Vagina (tissue), 2 donors: ENCODE measurements at regions not wholly inside any gene's neighbourhood (a gene's known extent, or its start where the extent isn't known, plus 50 kb on each side); places are given as distances from the start of the nearest gene placed in this dataset.

Experiments
- DNase-seq, 2 donors: peaks; one replicate each; pipeline ENCODE4 v3.0.0-alpha.2; 2017; ENCODE audit errors: extremely low spot score in 2 of 2
- H3K27ac ChIP-seq: fragments of 200-600 bp; sonication (generic); one replicate; pipeline ENCODE4 v1.5.1; 2019
- H3K27me3 ChIP-seq: fragments of 200-600 bp; sonication (generic); one replicate; pipeline ENCODE4 v1.5.1; 2019
- H3K36me3 ChIP-seq, 2 donors: fragments of 200-600 bp; sonication (generic); one replicate each; pipeline ENCODE4 v1.5.1; 2017 to 2019
- H3K4me1 ChIP-seq: fragments of 200-600 bp; sonication (generic); one replicate; pipeline ENCODE4 v1.5.1; 2019
- H3K4me3 ChIP-seq, 2 donors: fragments of 200-600 bp; sonication (generic); 1 replicate in 1 of 2; 2 replicates in 1 of 2; pipeline ENCODE4 v1.5.1; 2016 to 2019
- H3K9me3 ChIP-seq: fragments of 200-600 bp; sonication (generic); one replicate; pipeline ENCODE4 v1.5.1; 2019
- POLR2A ChIP-seq, 2 donors: fragments of 450-650 bp; IDR thresholded peaks; one replicate each; pipeline ENCODE4 v1.6.1; 2017; ENCODE audit warnings: antibody characterized with exemption in 2 of 2, mild to moderate bottlenecking in 2 of 2, moderate library complexity in 2 of 2
- POLR2AphosphoS5 ChIP-seq, 2 donors: sonication (generic); formaldehyde crosslinking; IDR thresholded peaks; one replicate each; pipeline ENCODE4 v1.9.0; 2017; ENCODE audit warnings: antibody characterized with exemption in 2 of 2, mild to moderate bottlenecking in 2 of 2, low read depth in 1 of 2; ENCODE audit not compliant: insufficient read depth in 1 of 2
- intact Hi-C: fragments of 100-400 bp; cut with DNase I; formaldehyde crosslinking; loops from one replicate; pipeline ENCODE4 v1.15.1; 2023
- TF ChIP-seq, protein P1 (sequence below), 3 experiments: fragments of 450-650 bp in 2 of 3; fragments of 200-600 bp in 1 of 3; sonication (generic) in 1 of 3; IDR thresholded peaks; one replicate each; pipeline ENCODE4 v1.5.1; 2017 to 2019; ENCODE audit warnings: antibody characterized with exemption in 3 of 3, mild to moderate bottlenecking in 2 of 3, moderate library complexity in 2 of 3

DNA sequence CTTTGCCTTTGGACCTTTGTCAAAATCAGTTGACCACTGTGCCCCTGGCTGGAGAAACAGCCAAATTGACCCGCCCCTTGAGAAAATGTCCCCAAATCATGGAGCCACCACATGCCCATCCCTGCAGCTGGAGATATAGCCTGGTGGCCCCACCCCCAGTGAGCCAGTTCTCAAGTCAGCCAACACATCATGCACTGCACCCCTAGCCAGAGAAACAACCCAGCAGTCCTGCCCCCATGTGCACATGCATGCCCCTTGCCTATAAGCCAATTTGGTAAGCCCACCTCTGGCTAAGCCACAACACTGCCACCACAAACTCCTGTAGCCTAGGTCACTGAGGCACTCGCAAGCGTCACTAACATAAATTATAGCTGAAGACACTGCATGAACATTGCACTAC is 174.2 kb upstream of the ECI2 start:
- H3K27ac ChIP-seq: no peak overlapping the region
- H3K4me1 ChIP-seq: no peaks in the 10 kb centered on the region
- TF ChIP-seq POLR2A (IDR thresholded peaks at IDR 0.05) (no peak), POLR2AphosphoS5 (IDR thresholded peaks at IDR 0.05; ENCODE audit: insufficient read depth in 1 of 2, low read depth in 1 of 2) (no peak)
- TF ChIP-seq, protein P1, sequence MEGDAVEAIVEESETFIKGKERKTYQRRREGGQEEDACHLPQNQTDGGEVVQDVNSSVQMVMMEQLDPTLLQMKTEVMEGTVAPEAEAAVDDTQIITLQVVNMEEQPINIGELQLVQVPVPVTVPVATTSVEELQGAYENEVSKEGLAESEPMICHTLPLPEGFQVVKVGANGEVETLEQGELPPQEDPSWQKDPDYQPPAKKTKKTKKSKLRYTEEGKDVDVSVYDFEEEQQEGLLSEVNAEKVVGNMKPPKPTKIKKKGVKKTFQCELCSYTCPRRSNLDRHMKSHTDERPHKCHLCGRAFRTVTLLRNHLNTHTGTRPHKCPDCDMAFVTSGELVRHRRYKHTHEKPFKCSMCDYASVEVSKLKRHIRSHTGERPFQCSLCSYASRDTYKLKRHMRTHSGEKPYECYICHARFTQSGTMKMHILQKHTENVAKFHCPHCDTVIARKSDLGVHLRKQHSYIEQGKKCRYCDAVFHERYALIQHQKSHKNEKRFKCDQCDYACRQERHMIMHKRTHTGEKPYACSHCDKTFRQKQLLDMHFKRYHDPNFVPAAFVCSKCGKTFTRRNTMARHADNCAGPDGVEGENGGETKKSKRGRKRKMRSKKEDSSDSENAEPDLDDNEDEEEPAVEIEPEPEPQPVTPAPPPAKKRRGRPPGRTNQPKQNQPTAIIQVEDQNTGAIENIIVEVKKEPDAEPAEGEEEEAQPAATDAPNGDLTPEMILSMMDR (IDR thresholded peaks at IDR 0.05): no peak
- H3K27me3 ChIP-seq: no peaks in the 10 kb centered on the region
- intact Hi-C loops: no loop called here
- no peaks in the 10 kb centered on the region for H3K36me3 ChIP-seq
- H3K9me3 ChIP-seq: peaks cover 3% of the 10 kb centered on the region
- no peak overlapping the region for H3K4me3 ChIP-seq
- DNase-seq: no peak

- no peaks in the 10 kb centered on the region for H3K36me3 ChIP-seq
- intact Hi-C loops: loop anchor here (1.0 kb wide), 1 partner anchor 9 kb away; no protein-coding TSS in a partner anchor
- H3K4me1 ChIP-seq: no peaks in the 10 kb centered on the region
- TF ChIP-seq POLR2AphosphoS5 (IDR thresholded peaks at IDR 0.05; ENCODE audit: insufficient read depth in 1 of 2, low read depth in 1 of 2): no peak
- TF ChIP-seq POLR2A (IDR thresholded peaks at IDR 0.05): no peak
- TF ChIP-seq, protein P1 (IDR thresholded peaks at IDR 0.05): no peak
- H3K27me3 ChIP-seq: no peaks in the 10 kb centered on the region
- peaks cover 3% of the 10 kb centered on the region for H3K9me3 ChIP-seq
- DNase-seq: no peak
- no peak overlapping the region for H3K4me3 ChIP-seq
- no peak overlapping the region for H3K27ac ChIP-seq
These were observed 173.0 kb upstream of the ECI2 start for GRCh38 chr6:4308364-4308763.

DNA sequence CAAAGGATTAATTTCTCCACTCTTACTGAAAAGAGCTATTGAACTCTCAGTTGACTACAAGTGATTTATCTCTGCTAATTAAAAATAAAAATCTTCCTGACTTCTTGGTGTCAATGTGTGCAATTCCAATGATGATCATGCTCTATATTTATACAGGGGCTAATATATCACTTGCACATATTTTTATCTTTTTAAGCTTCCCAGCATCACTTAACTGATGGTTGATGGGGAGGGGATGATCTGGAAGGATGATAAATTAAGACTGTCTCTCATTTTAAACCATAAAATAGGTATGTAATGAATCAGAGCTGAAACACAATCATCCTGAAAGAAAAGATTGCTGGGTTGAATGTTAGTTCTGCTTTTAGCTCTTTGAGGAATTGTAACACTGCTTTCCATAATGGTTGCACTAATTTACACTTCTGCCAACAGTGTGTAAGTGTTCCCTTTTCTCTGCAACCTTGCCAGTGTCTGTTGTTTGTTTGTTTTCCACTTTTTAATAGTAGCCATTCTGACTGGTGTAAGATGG is 169.6 kb upstream of the ECI2 start:
- no peak for DNase-seq
- no peaks in the 10 kb centered on the region for H3K36me3 ChIP-seq
- H3K9me3 ChIP-seq: no peaks in the 10 kb centered on the region
- intact Hi-C loops: no loop called here
- H3K4me1 ChIP-seq: no peaks in the 10 kb centered on the region
- no peak overlapping the region for H3K4me3 ChIP-seq
- no peaks in the 10 kb centered on the region for H3K27me3 ChIP-seq
- TF ChIP-seq POLR2AphosphoS5 (IDR thresholded peaks at IDR 0.05; ENCODE audit: insufficient read depth in 1 of 2, low read depth in 1 of 2) (no peak), POLR2A (IDR thresholded peaks at IDR 0.05) (no peak)
- TF ChIP-seq, protein P1 (IDR thresholded peaks at IDR 0.05): no peak
- H3K27ac ChIP-seq: no peak overlapping the region

DNA sequence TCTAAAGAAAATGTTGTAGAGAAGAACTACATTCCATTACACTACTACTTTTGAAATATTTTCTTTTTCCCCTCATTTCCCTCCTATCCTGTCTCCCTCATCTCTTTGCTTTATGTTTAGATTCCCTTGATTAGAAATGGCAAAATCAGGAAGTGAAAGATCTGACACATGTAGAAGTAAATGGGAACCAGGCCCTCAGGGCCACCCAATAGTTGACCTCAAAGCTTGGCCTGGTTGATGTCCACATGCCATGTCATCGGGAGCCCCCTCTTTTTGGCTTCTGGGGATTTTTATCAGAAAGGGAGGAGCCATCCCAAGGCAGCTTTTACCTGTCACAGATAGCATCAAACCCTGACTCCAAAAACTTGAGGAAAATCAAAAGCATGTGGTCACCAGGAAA is 168.3 kb upstream of the ECI2 start:
- intact Hi-C loops: no loop called here

DNA sequence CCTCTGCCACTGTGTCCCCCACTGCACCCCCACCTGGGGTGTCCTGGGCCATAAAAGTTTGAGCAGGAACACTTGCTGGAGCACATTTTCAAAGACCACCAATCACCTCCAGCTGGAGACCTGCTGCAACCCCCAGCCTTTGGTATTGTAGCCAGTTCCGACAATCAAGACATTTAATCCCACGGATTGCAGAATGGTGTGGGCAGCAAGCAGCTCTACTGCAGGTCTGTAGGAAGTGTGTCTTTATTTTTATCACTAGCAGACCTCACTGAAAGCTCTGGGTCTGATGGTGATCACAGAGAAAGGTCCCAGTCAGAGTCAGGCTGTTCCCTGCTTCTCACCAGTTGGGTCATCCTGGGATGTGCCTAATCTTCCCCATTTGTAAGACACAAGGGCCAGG is 167.1 kb upstream of the ECI2 start:
- Histone ChIP-seq H3K4me1 (no peaks in the 10 kb centered on the region), H3K27me3 (no peaks in the 10 kb centered on the region), H3K4me3 (no peak overlapping the region), H3K27ac (no peak overlapping the region), H3K36me3 (no peaks in the 10 kb centered on the region), H3K9me3 (no peaks in the 10 kb centered on the region)
- TF ChIP-seq, protein P1 (IDR thresholded peaks at IDR 0.05): no peak
- TF ChIP-seq POLR2AphosphoS5 (IDR thresholded peaks at IDR 0.05; ENCODE audit: insufficient read depth in 1 of 2, low read depth in 1 of 2): no peak
- no peak for TF ChIP-seq POLR2A (IDR thresholded peaks at IDR 0.05)
- intact Hi-C loops: no loop called here
- no peak for DNase-seq

More for the DNA sequence above, 168.3 kb upstream of the ECI2 start:
- Histone ChIP-seq H3K4me1 (no peaks in the 10 kb centered on the region), H3K27ac (no peak overlapping the region), H3K36me3 (no peaks in the 10 kb centered on the region), H3K4me3 (no peak overlapping the region), H3K9me3 (no peaks in the 10 kb centered on the region), H3K27me3 (no peaks in the 10 kb centered on the region)
- no peak for DNase-seq
- TF ChIP-seq POLR2AphosphoS5 (IDR thresholded peaks at IDR 0.05; ENCODE audit: insufficient read depth in 1 of 2, low read depth in 1 of 2): no peak
- no peak for TF ChIP-seq POLR2A (IDR thresholded peaks at IDR 0.05)
- TF ChIP-seq, protein P1 (IDR thresholded peaks at IDR 0.05): no peak
